ENCODE measurements at regions not wholly inside any gene's neighbourhood (a gene's known extent, or its start where the extent isn't known, plus 50 kb on each side); places are given as distances from the start of the nearest gene placed in this dataset.

DNA sequence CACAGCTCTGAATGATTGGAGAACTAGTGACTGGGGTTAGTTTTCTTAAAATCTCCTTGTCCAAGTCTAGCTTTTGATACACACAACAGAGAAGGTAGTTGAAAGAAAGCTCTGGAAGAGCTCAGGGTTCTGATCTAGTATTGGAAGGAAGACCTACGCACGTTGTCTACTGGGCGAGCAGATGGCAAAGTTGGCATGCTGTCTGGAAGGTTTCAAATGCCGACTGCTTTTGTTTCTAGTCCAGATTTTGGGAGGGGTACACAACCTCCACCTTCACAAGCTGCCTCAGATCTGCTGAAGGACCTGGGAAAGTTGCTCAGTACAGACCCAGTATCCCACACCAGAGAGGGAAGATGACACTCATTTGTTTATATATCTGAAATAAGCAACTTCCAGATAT is 507.3 kb downstream of the RNF144A start:
- Histone ChIP-seq H3K79me2 (ENCODE audit: insufficient read depth, low read length) (no peaks in the 10 kb centered on the region), H4K8ac (replicated peaks; ENCODE audit: insufficient read length, low read depth, low read length) (no peak overlapping the region), H3K9me3 (ENCODE audit: control insufficient read depth, low read depth, low read length) (no peaks in the 10 kb centered on the region), H3K18ac (ENCODE audit: insufficient read length, low read depth, low read length) (no peak overlapping the region), H3K27me3 (ENCODE audit: insufficient read depth, low read length) (no peaks in the 10 kb centered on the region), H3K27ac (ENCODE audit: insufficient read length, low read depth, low read length) (no peak overlapping the region), H2BK12ac (ENCODE audit: insufficient read length, low read depth, low read length) (no peak overlapping the region), H2BK5ac (ENCODE audit: insufficient read length, low read length) (no peak overlapping the region), H3K9ac (ENCODE audit: extremely low read depth, insufficient read length, low read length) (no peak overlapping the region), H2BK120ac (ENCODE audit: low read depth, low read length, poor library complexity, severe bottlenecking) (no peak overlapping the region), H3K23ac (ENCODE audit: insufficient read length, low read depth, low read length) (no peak overlapping the region), H2BK20ac (ENCODE audit: low read depth, low read length, poor library complexity, severe bottlenecking) (no peak overlapping the region), H2AK5ac (ENCODE audit: insufficient read length, low read length) (no peak overlapping the region), H3T11ph (ENCODE audit: low read length) (no peak overlapping the region), H3K4me1 (ENCODE audit: insufficient read depth, low read length) (peaks cover 3% of the 10 kb centered on the region; the same call in 1 of the 2 replicates), H4K5ac (ENCODE audit: insufficient read length, low read depth, low read length) (no peak overlapping the region), H4K20me1 (ENCODE audit: control insufficient read depth, insufficient read depth, insufficient read length) (no peaks in the 10 kb centered on the region), H2BK15ac (ENCODE audit: low read depth, low read length) (no peak overlapping the region), H3K56ac (ENCODE audit: insufficient read length, low read depth, low read length) (no peak overlapping the region), H3K4me2 (ENCODE audit: insufficient read depth, insufficient read length, low read length) (no peak overlapping the region), H3K14ac (ENCODE audit: insufficient read depth, low read length) (no peak overlapping the region), H3K23me2 (ENCODE audit: insufficient read length, low read depth, low read length, poor library complexity, severe bottlenecking) (no peaks in the 10 kb centered on the region), H2AFZ (ENCODE audit: low read length) (no peak overlapping the region), H3K4ac (ENCODE audit: low read depth, low read length) (no peak overlapping the region), H3K79me1 (ENCODE audit: insufficient read depth, low read depth, low read length, poor library complexity, severe bottlenecking) (no peaks in the 10 kb centered on the region), H4K91ac (ENCODE audit: insufficient read length, low read depth, low read length) (no peak overlapping the region)
- Mint-ChIP-seq H3K4me1 (peaks cover 8 to 20% of the 10 kb centered on the region in 2 experiments), H3K4me3 (no peak overlapping the region), H3K9me3 (no peaks in the 10 kb centered on the region; a peak in 1 of 5 replicates), H3K36me3 (ENCODE audit: insufficient read depth in 1 of 3, low read depth in 3 of 3) (peaks cover 0 to 2% (median 0%) of the 10 kb centered on the region in 3 experiments; a peak in 2 of 7 replicates), H3K27me3 (ENCODE audit: low read depth) (peaks cover 1% of the 10 kb centered on the region), H3K27ac (no peak overlapping the region)
- WGBS (ENCODE audit: extremely low coverage, insufficient read length, low lambda C conversion rate), result no CpG with 5 or more reads among the region's 4 CpGs
- DNase-seq, result no peak
- TF ChIP-seq CTCF (conservative IDR thresholded peaks at IDR 0.05), result no peak

All from H9 (cell line).